HCT116 (cell line): ENCODE measurements at regions not wholly inside any gene's neighbourhood (a gene's known extent, or its start where the extent isn't known, plus 50 kb on each side); places are given as distances from the start of the nearest gene placed in this dataset.

ENCODE experiments used
- ATAC-seq: fragments of 200-7000 bp; cut with Tn5 transposase; 2 replicates; pipeline ENCODE4 v1.9.1; 2020; ENCODE audit warnings: mild to moderate bottlenecking, moderate library complexity
- BruUV-seq: library from RNA; stranded (reverse); fragments of 400-500 nt; replicated peaks from 2 replicates; lab custom pipeline; 2021; lab: Mats Ljungman, UMichigan
- CTCF ChIA-PET: fragments of 300-600 bp; sonication (Branson Sonifier 250); formaldehyde crosslinking; loops from one replicate; lab custom pipeline; 2021; ENCODE audit warnings: antibody characterized with exemption; lab: Charles Lee
- POLR2A ChIA-PET: fragments of 300-600, 350-600 bp; sonication (Branson Sonifier 250); formaldehyde crosslinking; loops from one replicate; lab custom pipeline; 2021; ENCODE audit warnings: antibody characterized with exemption; lab: Charles Lee
- RAD21 ChIA-PET, 2 experiments: fragments of 300-600 bp; sonication (Branson Sonifier 250); formaldehyde crosslinking; loops; one replicate each; lab custom pipeline; 2023; ENCODE audit warnings: low total read pairs in 2 of 2; ENCODE audit not compliant: uncharacterized antibody in 2 of 2, unreplicated experiment in 2 of 2, low non-redundant PET in 1 of 2; lab: Charles Lee
- DNase-seq: peaks from one replicate; pipeline ENCODE4 v3.0.0-alpha.2; 2010; ENCODE audit warnings: low read depth, low spot score
- H2AFZ ChIP-seq: fragments of 200-600 bp; shearing (Covaris generic), sonication (generic); 2 replicates; pipeline ENCODE4 v1.6.1; 2017; ENCODE audit warnings: low read depth, mixed run types, mixed read lengths, antibody characterized with exemption, low read length; ENCODE audit not compliant: poor library complexity, severe bottlenecking
- H3K27ac ChIP-seq: 2 replicates; pipeline ENCODE4 v1.5.1; 2012; ENCODE audit warnings: low read depth, low read length
- H3K27me3 ChIP-seq: fragments of 200-600 bp; sonication (generic); 2 replicates; pipeline ENCODE4 v1.6.1; 2016; ENCODE audit warnings: mixed run types, low read length, mixed read lengths; ENCODE audit not compliant: insufficient read depth
- H3K36me3 ChIP-seq, 2 experiments: fragments of 200-500 bp in 1 of 2; fragments of 200-600 bp in 1 of 2; sonication (Bioruptor generic) in 1 of 2; sonication (generic) in 1 of 2; 2 replicates each; pipeline versions ENCODE4 v1.5.1 to v1.6.1; 2014 to 2016; ENCODE audit warnings: low read length in 2 of 2, inconsistent platforms in 1 of 2, mixed read lengths in 1 of 2, mixed run types in 1 of 2; ENCODE audit not compliant: insufficient read depth in 2 of 2, control insufficient read depth in 1 of 2
- H3K4me1 ChIP-seq, 2 experiments: fragments of 200-600 bp in 1 of 2; sonication (generic) in 1 of 2; 2 replicates each; pipeline versions ENCODE4 v1.5.1 to v1.6.1; 2012 to 2017; ENCODE audit warnings: low read length in 2 of 2, inconsistent platforms in 1 of 2, mild to moderate bottlenecking in 1 of 2, mixed read lengths in 1 of 2, mixed run types in 1 of 2, moderate library complexity in 1 of 2; ENCODE audit not compliant: insufficient read depth in 2 of 2, control insufficient read depth in 1 of 2
- H3K4me2 ChIP-seq: fragments of 200-600 bp; sonication (generic); 2 replicates; pipeline ENCODE4 v1.6.1; 2017; ENCODE audit warnings: mixed run types, low read length, mixed read lengths
- H3K4me3 ChIP-seq, 2 experiments: fragments of 200-600 bp in 1 of 2; sonication (generic) in 1 of 2; replicated peaks in 1 of 2; 2 replicates each; pipeline ENCODE4 v1.5.1; 2011 to 2016; ENCODE audit warnings: low read length in 2 of 2, control low read depth in 1 of 2, low read depth in 1 of 2, mild to moderate bottlenecking in 1 of 2, mixed read lengths in 1 of 2, mixed run types in 1 of 2
- H3K79me2 ChIP-seq: fragments of 200-600 bp; sonication (generic); 2 replicates; pipeline ENCODE4 v1.6.1; 2017; ENCODE audit warnings: mild to moderate bottlenecking, mixed run types, low read length, moderate library complexity, mixed read lengths; ENCODE audit not compliant: insufficient read depth
- H3K9ac ChIP-seq: fragments of 200-600 bp; sonication (generic); 2 replicates; pipeline ENCODE4 v1.6.1; 2016; ENCODE audit warnings: low read length, mixed read lengths
- H3K9me2 ChIP-seq: fragments of 200-600 bp; sonication (generic), shearing (Covaris generic); 2 replicates; pipeline ENCODE4 v1.6.1; 2017; ENCODE audit warnings: mixed run types, mild to moderate bottlenecking, moderate library complexity; ENCODE audit not compliant: insufficient read depth
- H3K9me3 ChIP-seq, 2 experiments: fragments of 200-500 bp in 1 of 2; fragments of 200-600 bp in 1 of 2; sonication (Bioruptor generic) in 1 of 2; sonication (generic) in 1 of 2; 2 replicates each; pipeline ENCODE4 v1.6.1; 2014 to 2017; ENCODE audit warnings: low read length in 2 of 2, mixed read lengths in 2 of 2, inconsistent platforms in 1 of 2, low read depth in 1 of 2, mild to moderate bottlenecking in 1 of 2, mixed run types in 1 of 2, moderate library complexity in 1 of 2; ENCODE audit not compliant: control insufficient read depth in 1 of 2, insufficient read depth in 1 of 2
- H4K20me1 ChIP-seq: fragments of 200-600 bp; sonication (generic), shearing (Covaris generic); 2 replicates; pipeline ENCODE4 v1.6.1; 2017; ENCODE audit warnings: mixed run types, mild to moderate bottlenecking, moderate library complexity; ENCODE audit not compliant: insufficient read depth
- EZH2phosphoT487 ChIP-seq: fragments of 200-600 bp; IDR thresholded peaks from 2 replicates; pipeline ENCODE4 v1.6.1; 2018; ENCODE audit warnings: antibody characterized with exemption, borderline replicate concordance
- POLR2A ChIP-seq: IDR thresholded peaks from 2 replicates; pipeline ENCODE4 v1.7.0; 2011; ENCODE audit warnings: borderline replicate concordance; ENCODE audit not compliant: insufficient read depth, insufficient read length; ENCODE audit errors: extremely low read depth
- TCF7L2 ChIP-seq: IDR thresholded peaks from 2 replicates; pipeline ENCODE4 v1.7.0; 2011; ENCODE audit warnings: borderline replicate concordance, inconsistent platforms; ENCODE audit not compliant: insufficient read depth, insufficient read length; ENCODE audit errors: extremely low read depth
- intact Hi-C: fragments of 100-400 bp; cut with micrococcal nuclease; formaldehyde crosslinking; loops from 2 replicates; pipeline ENCODE4 v1.10.0; 2022
- TF ChIP-seq, protein P1 (sequence below), 3 experiments: fragments of 200-600 bp in 1 of 3; sonication (generic) in 1 of 3; IDR thresholded peaks in 2 of 3; conservative IDR thresholded peaks in 1 of 3; 2 replicates each; pipeline ENCODE4 v1.5.1; 2012 to 2017; ENCODE audit warnings: low read depth in 2 of 3, low read length in 2 of 3, antibody characterized with exemption in 1 of 3, borderline replicate concordance in 1 of 3, control low read depth in 1 of 3, mild to moderate bottlenecking in 1 of 3, mixed read lengths in 1 of 3, mixed run types in 1 of 3, moderate library complexity in 1 of 3; ENCODE audit not compliant: insufficient read depth in 1 of 3

DNA sequence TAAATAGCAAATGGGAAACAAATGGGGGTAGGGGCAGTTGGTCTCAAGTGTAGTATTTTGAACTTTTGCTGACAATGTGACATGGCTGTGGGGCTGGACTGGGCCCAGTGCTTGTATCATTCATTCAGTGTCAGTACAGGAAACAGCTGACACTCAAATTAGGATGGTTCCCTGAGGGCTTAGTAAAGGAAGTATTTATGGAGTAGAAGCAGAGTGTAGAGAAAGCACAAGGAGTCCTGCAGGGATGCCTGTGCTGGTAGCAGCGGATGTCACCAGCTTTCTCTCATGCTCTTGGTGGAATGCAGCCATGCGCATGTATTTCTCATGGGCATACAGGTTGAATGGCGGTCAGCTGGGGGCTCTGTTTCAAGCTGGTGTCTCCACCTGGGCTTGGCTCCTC is 72.9 kb upstream of the SLC44A1 start (continued):
- TF ChIP-seq, protein P1, sequence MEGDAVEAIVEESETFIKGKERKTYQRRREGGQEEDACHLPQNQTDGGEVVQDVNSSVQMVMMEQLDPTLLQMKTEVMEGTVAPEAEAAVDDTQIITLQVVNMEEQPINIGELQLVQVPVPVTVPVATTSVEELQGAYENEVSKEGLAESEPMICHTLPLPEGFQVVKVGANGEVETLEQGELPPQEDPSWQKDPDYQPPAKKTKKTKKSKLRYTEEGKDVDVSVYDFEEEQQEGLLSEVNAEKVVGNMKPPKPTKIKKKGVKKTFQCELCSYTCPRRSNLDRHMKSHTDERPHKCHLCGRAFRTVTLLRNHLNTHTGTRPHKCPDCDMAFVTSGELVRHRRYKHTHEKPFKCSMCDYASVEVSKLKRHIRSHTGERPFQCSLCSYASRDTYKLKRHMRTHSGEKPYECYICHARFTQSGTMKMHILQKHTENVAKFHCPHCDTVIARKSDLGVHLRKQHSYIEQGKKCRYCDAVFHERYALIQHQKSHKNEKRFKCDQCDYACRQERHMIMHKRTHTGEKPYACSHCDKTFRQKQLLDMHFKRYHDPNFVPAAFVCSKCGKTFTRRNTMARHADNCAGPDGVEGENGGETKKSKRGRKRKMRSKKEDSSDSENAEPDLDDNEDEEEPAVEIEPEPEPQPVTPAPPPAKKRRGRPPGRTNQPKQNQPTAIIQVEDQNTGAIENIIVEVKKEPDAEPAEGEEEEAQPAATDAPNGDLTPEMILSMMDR (IDR thresholded peaks at IDR 0.05 in 2 of 3, conservative IDR thresholded peaks at IDR 0.05 in 1 of 3; ENCODE audit: borderline replicate concordance in 1 of 3, insufficient read depth in 1 of 3, low read depth in 2 of 3, low read length in 2 of 3): no peak

DNA sequence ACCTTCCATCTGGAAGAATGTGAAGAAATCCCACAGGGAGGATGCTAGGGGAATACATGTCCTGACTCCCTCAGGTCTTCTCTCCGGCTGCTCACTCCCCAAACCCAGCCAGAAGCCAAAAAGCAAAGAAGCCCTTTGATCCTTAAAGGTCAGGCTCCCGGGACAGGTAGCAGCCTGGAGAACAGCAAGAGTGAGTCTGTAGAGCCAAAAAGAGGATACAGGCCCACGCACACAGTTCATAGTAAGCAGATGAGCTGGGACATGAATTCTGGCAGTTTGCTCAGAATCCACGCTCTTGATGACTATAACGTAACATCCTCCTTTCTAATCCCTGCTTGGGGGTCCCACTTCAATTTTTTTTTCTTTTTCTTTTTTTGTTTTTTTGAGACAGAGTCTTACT is 72.0 kb upstream of the SLC44A1 start:
- no peak for TF ChIP-seq POLR2A
- TF ChIP-seq, protein P1 (IDR thresholded peaks at IDR 0.05 in 2 of 3, conservative IDR thresholded peaks at IDR 0.05 in 1 of 3; ENCODE audit: borderline replicate concordance in 1 of 3, insufficient read depth in 1 of 3, low read depth in 2 of 3, low read length in 2 of 3): no peak
- TF ChIP-seq EZH2phosphoT487: no peak
- no peak for TF ChIP-seq TCF7L2
- H3K9ac ChIP-seq: no peak overlapping the region
- DNase-seq (no peak), ATAC-seq (no peak)
- POLR2A ChIA-PET: no interaction called here
- H3K4me1 ChIP-seq: no peaks in the 10 kb centered on the region
- no peak overlapping the region for H3K4me3 ChIP-seq
- H2AFZ ChIP-seq: no peak overlapping the region
- no peaks in the 10 kb centered on the region for H3K36me3 ChIP-seq
- H3K9me2 ChIP-seq: 0 out of 2 replicates have a peak, but pooled peaks cover 4% of the 10 kb centered on the region
- H4K20me1 ChIP-seq: no peaks in the 10 kb centered on the region
- no peaks in the 10 kb centered on the region for H3K79me2 ChIP-seq
- H3K27me3 ChIP-seq: no peaks in the 10 kb centered on the region
- no peak overlapping the region for H3K4me2 ChIP-seq
- RAD21 ChIA-PET: no interaction called here
- BruUV-seq: no TSS peak
- CTCF ChIA-PET: no interaction called here
- intact Hi-C loops: no loop called here
- no peaks in the 10 kb centered on the region for H3K9me3 ChIP-seq
- H3K27ac ChIP-seq: no peak overlapping the region
